HG03378 (cell line): ENCODE measurements at regions not wholly inside any gene's neighbourhood (a gene's known extent, or its start where the extent isn't known, plus 50 kb on each side); places are given as distances from the start of the nearest gene placed in this dataset.
"Not testable (repeated sequence)": the region's sequence is repeated elsewhere in the genome, so short reads cannot be mapped to it uniquely, and the experiment has no call there.

ENCODE experiments used
- ATAC-seq: cut with Tn5 transposase; IDR thresholded peaks from one replicate; pipeline ENCODE4 v1.9.1; 2021; ENCODE audit warnings: mild to moderate bottlenecking, moderate library complexity; ENCODE audit not compliant: unreplicated experiment

GRCh38 chr6:68031054-68031453 is 604.0 kb upstream of the ADGRB3 start:
- ATAC-seq = no peak

DNA sequence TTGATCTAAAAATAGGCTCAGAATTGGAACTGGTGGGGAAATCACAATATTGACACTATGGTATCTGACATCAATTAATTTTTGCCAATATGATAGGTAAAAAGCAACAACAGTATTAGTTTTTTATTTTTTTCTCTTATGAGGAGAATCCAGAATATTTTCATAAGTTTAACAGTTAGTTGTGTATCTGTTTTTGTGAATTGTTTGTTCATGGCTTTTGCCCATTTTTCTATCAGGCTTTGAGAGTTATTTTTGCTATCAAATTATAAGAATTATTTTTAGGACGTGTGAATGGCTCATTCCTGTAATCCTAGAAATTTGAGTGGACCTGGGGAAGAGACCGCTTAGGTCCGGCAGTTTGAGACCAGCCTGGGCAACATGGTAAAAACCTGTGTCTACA is 608.6 kb upstream of the ADGRB3 start:
- no peak for ATAC-seq

GRCh38 chr6:68025764-68026163 is 609.3 kb upstream of the ADGRB3 start:
- no peak for ATAC-seq

GRCh38 chr6:68024570-68025269 is 610.4 kb upstream of the ADGRB3 start:
- ATAC-seq = no peak

GRCh38 chr6:68022968-68023367 is 612.1 kb upstream of the ADGRB3 start:
- ATAC-seq = not testable (repeated sequence)

GRCh38 chr6:68013780-68014515 is 621.1 kb upstream of the ADGRB3 start:
- ATAC-seq = no peak

- no peak for ATAC-seq
These were observed 622.3 kb upstream of the ADGRB3 start for GRCh38 chr6:68012822-68013221.

- no peak for ATAC-seq
These were observed 624.1 kb upstream of the ADGRB3 start for GRCh38 chr6:68010936-68011335.

GRCh38 chr6:68008445-68008844 is 626.6 kb upstream of the ADGRB3 start:
- ATAC-seq = peak; percentile 80

DNA sequence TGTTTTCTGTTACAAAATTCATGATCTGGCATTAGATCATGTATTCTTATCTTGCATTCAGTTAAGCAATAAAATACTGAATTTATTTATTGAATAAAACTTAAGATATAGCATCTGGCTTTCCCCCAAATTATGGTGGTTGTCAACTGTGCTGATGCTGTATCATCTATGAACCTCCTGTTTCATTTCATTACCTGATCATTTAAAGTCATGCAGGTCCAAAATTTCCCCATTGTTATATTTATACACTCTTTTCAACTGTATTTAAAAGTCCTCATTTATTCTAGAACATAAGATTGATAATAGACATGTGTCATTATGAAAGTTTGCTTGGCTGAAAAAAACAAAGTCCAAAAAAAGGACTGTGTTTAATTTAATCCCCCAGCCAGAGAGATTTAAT is 627.4 kb upstream of the ADGRB3 start:
- ATAC-seq = no peak

GRCh38 chr6:67986694-67987232 is 648.3 kb upstream of the ADGRB3 start:
- no peak for ATAC-seq

GRCh38 chr6:67976486-67976885 is 658.6 kb upstream of the ADGRB3 start:
- no peak for ATAC-seq

GRCh38 chr6:67974931-67975330 is 660.2 kb upstream of the ADGRB3 start:
- ATAC-seq = no peak

- ATAC-seq = no peak
These were observed 663.3 kb upstream of the ADGRB3 start for GRCh38 chr6:67971812-67972211.

DNA sequence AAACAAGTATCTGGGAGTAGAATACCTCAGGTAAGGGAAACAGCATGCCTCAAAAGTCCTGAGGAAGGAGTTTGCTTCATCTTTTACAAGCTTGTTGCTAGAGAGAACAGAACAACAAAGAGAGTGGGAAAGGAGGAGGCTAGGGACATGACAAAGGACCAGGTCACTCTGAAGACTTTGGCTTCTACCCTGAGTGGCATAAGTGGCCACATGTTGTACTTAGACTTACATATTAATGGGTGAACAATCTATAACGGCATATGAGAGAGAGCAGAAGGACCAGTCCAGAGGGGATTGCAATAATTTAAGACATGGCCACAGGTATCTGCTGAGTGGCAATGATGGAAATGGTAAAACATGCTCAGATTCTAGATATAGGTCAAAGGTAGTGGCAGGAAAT is 668.3 kb upstream of the ADGRB3 start:
- no peak for ATAC-seq

GRCh38 chr6:67956352-67956751 is 678.7 kb upstream of the ADGRB3 start:
- ATAC-seq = no peak

DNA sequence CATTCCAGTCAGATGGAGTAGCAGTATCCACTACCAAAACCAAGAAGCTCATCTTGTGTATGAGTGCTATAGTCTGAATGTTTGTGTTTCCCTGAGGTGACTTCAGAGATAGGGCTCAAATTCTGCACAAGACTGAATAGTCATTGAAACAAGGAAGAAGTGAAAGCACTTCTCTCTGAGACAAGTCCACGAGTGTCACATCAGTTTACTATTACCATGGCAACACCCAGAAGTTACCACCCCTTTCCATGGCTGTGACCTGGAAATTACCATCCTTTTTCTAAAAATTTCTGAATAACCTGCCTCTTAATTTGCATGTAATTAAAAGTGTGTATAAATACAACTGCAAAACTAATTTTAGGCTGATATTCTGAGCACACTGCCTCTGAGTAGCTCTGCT is 682.1 kb upstream of the ADGRB3 start:
- ATAC-seq = no peak

- no peak for ATAC-seq
These were observed 683.0 kb upstream of the ADGRB3 start for GRCh38 chr6:67952121-67952520.

DNA sequence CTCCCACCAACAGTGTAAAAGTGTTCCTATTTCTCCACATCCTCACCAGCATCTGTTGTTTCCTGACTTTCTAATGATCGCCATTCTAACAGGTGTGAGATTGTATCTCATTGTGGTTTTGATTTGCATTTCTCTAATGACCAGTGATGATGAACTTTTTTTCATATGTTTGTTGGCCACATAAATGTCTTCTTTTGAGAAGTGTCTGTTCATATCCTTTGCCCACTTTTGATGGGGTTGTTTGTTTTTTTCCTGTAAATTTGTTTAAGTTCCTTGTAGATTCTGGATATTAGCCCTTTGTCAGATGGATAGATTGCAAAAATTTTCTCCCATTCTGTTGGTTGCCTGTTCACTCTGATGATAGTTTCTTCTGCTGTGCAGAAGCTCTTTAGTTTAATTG is 687.3 kb upstream of the ADGRB3 start:
- ATAC-seq = not testable (repeated sequence)

DNA sequence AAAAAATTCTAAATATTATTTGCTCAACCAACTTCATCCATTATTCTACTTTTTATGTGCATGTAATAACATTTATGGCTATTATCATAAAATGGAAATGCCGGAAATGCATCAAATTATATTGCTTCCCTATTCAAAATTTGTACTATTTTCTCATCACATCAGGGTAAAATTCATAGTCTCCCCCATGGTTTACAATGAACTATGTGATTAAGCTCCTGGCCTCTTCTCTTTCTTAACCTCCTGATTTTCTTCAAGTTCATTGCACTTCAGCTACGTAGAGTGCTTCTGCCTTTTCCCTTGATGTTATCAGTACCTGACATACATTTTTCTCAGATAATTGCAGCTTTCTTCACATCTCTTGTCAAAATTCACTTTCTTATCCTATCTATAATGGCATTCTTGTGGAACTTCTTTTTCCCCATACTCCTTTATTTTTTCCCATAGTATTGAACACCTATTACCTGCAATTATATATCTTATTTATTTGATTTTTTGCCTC is 699.1 kb upstream of the ADGRB3 start:
- no peak for ATAC-seq

- no peak for ATAC-seq
These were observed 701.8 kb upstream of the ADGRB3 start for GRCh38 chr6:67933278-67933677.

DNA sequence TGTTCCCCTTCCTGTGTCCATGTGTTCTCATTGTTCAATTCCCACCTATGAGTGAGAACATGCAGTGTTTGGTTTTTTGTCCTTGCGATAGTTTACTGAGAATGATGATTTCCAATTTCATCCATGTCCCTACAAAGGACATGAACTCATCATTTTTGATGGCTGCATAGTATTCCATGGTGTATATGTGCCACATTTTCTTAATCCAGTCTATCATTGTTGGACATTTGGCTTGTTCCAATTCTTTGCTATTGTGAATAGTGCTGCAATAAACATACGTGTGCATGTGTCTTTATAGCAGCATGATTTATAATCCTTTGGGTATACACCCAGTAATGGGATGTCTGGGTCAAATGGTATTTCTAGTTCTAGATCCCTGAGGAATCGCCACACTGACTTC is 712.5 kb upstream of the ADGRB3 start:
- ATAC-seq = not testable (repeated sequence)
